ENCODE measurements at regions not wholly inside any gene's neighbourhood (a gene's known extent, or its start where the extent isn't known, plus 50 kb on each side); places are given as distances from the start of the nearest gene placed in this dataset.

DNA sequence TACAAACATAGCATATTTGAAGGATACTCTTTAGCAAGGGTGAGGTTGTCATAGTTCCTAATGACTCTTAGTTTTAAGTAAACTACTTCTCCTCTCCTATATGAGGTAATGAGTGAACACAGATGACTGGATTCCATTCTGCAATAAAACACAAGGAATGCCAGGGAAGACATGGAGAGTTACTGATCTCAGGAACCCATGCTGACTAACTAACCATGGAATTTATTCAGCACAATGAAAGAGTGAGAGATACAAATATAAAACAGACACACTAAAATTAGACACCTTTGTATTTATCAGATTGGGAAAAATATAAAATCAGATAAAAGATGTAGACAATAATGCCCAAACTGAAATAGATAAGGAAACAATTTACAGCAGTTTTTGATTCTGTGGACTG, 1525.9 kb upstream of the SLC10A2 start:
- CTCF ChIA-PET, result no interaction called here
- no peak overlapping the region for H3K27ac ChIP-seq (ENCODE audit: insufficient read depth, low read length)
- POLR2A ChIA-PET (ENCODE audit: unreplicated experiment), result no interaction called here

More for the DNA sequence above, 1525.9 kb upstream of the SLC10A2 start:
- no peaks in the 10 kb centered on the region for H3K79me1 ChIP-seq (ENCODE audit: low read depth in 1 of 2, low read length in 2 of 2)
- no peaks in the 10 kb centered on the region for H3K9me3 ChIP-seq (ENCODE audit: control insufficient read depth, insufficient read depth, low read length)
- H3K56ac ChIP-seq (ENCODE audit: extremely low read depth, insufficient read depth, low read length), result no peak overlapping the region
- H2AK5ac ChIP-seq (ENCODE audit: low read depth, low read length), result no peak overlapping the region
- TF ChIP-seq CEBPB (IDR thresholded peaks at IDR 0.05; ENCODE audit: low read depth, low read length) (peak; percentile 41; the same call in 1 of the 2 replicates), MAFK (IDR thresholded peaks at IDR 0.05; ENCODE audit: low read depth, low read length) (no peak)
- no TSS peak for BruUV-seq (replicated peaks)
- no peak overlapping the region for H2AK9ac ChIP-seq (replicated peaks; ENCODE audit: low read depth, low read length, poor library complexity)
- H3K4me2 ChIP-seq (ENCODE audit: low read depth, low read length), result no peak overlapping the region
- no peaks in the 10 kb centered on the region for H3K9me1 ChIP-seq (ENCODE audit: insufficient read depth, low read length)
- peak; percentile 76 for DNase-seq
- H3K4ac ChIP-seq (ENCODE audit: low read depth, low read length), result no peak overlapping the region
- H3K4me3 ChIP-seq (ENCODE audit: insufficient read depth, low read depth, low read length), result no peak overlapping the region
- H4K8ac ChIP-seq (ENCODE audit: low read depth in 2 of 2, low read length in 2 of 2), result no peak overlapping the region
- H4K5ac ChIP-seq (ENCODE audit: low read depth, low read length), result no peak overlapping the region
- H3K4me1 ChIP-seq (ENCODE audit: control insufficient read depth, insufficient read depth, low read length), result no peaks in the 10 kb centered on the region
- no peak overlapping the region for H2AFZ ChIP-seq (replicated peaks; ENCODE audit: low read length, poor library complexity)
- no peak overlapping the region for H4K91ac ChIP-seq (ENCODE audit: insufficient read depth, low read depth, low read length)
- no peak overlapping the region for H3K23ac ChIP-seq (ENCODE audit: low read depth, low read length)
- H2BK120ac ChIP-seq (ENCODE audit: low read depth, low read length), result no peak overlapping the region
- H2BK20ac ChIP-seq (ENCODE audit: low read depth, low read length), result no peak overlapping the region
- H3K18ac ChIP-seq (ENCODE audit: low read depth, low read length), result no peak overlapping the region
- H4K20me1 ChIP-seq (ENCODE audit: insufficient read depth, low read length), result no peaks in the 10 kb centered on the region
- no peaks in the 10 kb centered on the region for H3K36me3 ChIP-seq (ENCODE audit: control insufficient read depth, insufficient read depth, low read length)
- no peak overlapping the region for H2BK15ac ChIP-seq (ENCODE audit: low read depth, low read length)
- no peak overlapping the region for H2BK5ac ChIP-seq (ENCODE audit: low read depth, low read length, poor library complexity, severe bottlenecking)
- ATAC-seq (ENCODE audit: low read depth), result peak; percentile 77
- dilution Hi-C loops (cut with HindIII; ENCODE audit: low sequenced_read_pairs, unreplicated experiment), result no loop called here
- no peak overlapping the region for H3K9ac ChIP-seq (ENCODE audit: low read depth, low read length)
- intact Hi-C loops (cut with micrococcal nuclease), result no loop called here
- in situ Hi-C loops (cut with MboI; ENCODE audit: low sequenced_read_pairs), result no loop called here
- no peaks in the 10 kb centered on the region for H3K27me3 ChIP-seq (ENCODE audit: control insufficient read depth, insufficient read depth, low read length)
- H3K14ac ChIP-seq (replicated peaks; ENCODE audit: low read depth, low read length), result no peak overlapping the region

All from IMR-90 (cell line).